GDM1 (cell line): ENCODE measurements at regions not wholly inside any gene's neighbourhood (a gene's known extent, or its start where the extent isn't known, plus 50 kb on each side); places are given as distances from the start of the nearest gene placed in this dataset.

Experiments used
- DNase-seq: peaks from one replicate; lab custom pipeline; 2025; lab: John Stamatoyannopoulos, UW

GRCh38 chr14:104439625-104440024 is 139.9 kb upstream of the C14orf180 start:
- no peak for DNase-seq

GRCh38 chr14:104440297-104440956 is 139.1 kb upstream of the C14orf180 start:
- no peak for DNase-seq

- no peak for DNase-seq
Measured at GRCh38 chr14:104441275-104442106, 138.1 kb upstream of the C14orf180 start.

- no peak for DNase-seq
Measured at GRCh38 chr14:104442107-104442551, 137.4 kb upstream of the C14orf180 start.

GRCh38 chr14:104442631-104443390 is 136.8 kb upstream of the C14orf180 start:
- no peak for DNase-seq

GRCh38 chr14:104443391-104444158 is 136.0 kb upstream of the C14orf180 start:
- no peak for DNase-seq

GRCh38 chr14:104444159-104445030 is 135.2 kb upstream of the C14orf180 start:
- no peak for DNase-seq

- no peak for DNase-seq
Measured at GRCh38 chr14:104445086-104445485, 134.5 kb upstream of the C14orf180 start.

GRCh38 chr14:104445832-104446381 is 133.7 kb upstream of the C14orf180 start:
- no peak for DNase-seq

- no peak for DNase-seq
Measured at GRCh38 chr14:104446611-104447010, 133.0 kb upstream of the C14orf180 start.

GRCh38 chr14:104447750-104448149 is 131.8 kb upstream of the C14orf180 start:
- no peak for DNase-seq

GRCh38 chr14:104448321-104448720 is 131.2 kb upstream of the C14orf180 start:
- DNase-seq, result no peak

- no peak for DNase-seq
Measured at GRCh38 chr14:104448721-104449120, 130.8 kb upstream of the C14orf180 start.

GRCh38 chr14:104450811-104451401 is 128.7 kb upstream of the C14orf180 start:
- DNase-seq, result no peak

GRCh38 chr14:104451474-104451873 is 128.1 kb upstream of the C14orf180 start:
- DNase-seq, result no peak

GRCh38 chr14:104458845-104459244 is 120.7 kb upstream of the C14orf180 start:
- DNase-seq, result no peak

- no peak for DNase-seq
Measured at GRCh38 chr14:104460791-104461651, 118.5 kb upstream of the C14orf180 start.

- DNase-seq, result no peak
Measured at GRCh38 chr14:104461676-104462449, 117.7 kb upstream of the C14orf180 start.
